WTC11 (cell line): ENCODE measurements at regions not wholly inside any gene's neighbourhood (a gene's known extent, or its start where the extent isn't known, plus 50 kb on each side); places are given as distances from the start of the nearest gene placed in this dataset.

ENCODE experiments used
- ATAC-seq: fragments of 200-7000 bp; cut with Tn5 transposase; 2 replicates; pipeline ENCODE4 v1.10.0; 2021; ENCODE audit warnings: mild to moderate bottlenecking, moderate library complexity
- CTCF ChIA-PET: fragments of 300-600 bp; sonication (Branson Sonifier 250); formaldehyde crosslinking; loops from one replicate; lab custom pipeline; 2021; ENCODE audit warnings: antibody characterized with exemption; lab: Charles Lee
- POLR2A ChIA-PET: fragments of 350-600 bp; sonication (Branson Sonifier 250); formaldehyde crosslinking; loops from one replicate; lab custom pipeline; 2021; ENCODE audit warnings: antibody characterized with exemption; lab: Charles Lee
- DNase-seq: peaks from one replicate; pipeline ENCODE4 v3.0.0; 2021; ENCODE audit warnings: low spot score
- H3K27ac Mint-ChIP-seq: 2 replicates; pipeline ENCODE4 v1.8.0; 2021; ENCODE audit warnings: mixed read lengths
- H3K27me3 Mint-ChIP-seq: 2 replicates; pipeline ENCODE4 v1.8.0; 2021; ENCODE audit warnings: low read depth, mild to moderate bottlenecking, moderate library complexity, mixed read lengths
- H3K36me3 Mint-ChIP-seq: 2 replicates; pipeline ENCODE4 v1.8.0; 2021; ENCODE audit warnings: mixed read lengths
- H3K4me1 Mint-ChIP-seq: 2 replicates; pipeline ENCODE4 v1.8.0; 2022; ENCODE audit warnings: mixed read lengths
- H3K4me3 Mint-ChIP-seq: 2 replicates; pipeline ENCODE4 v1.8.0; 2021; ENCODE audit warnings: mild to moderate bottlenecking, moderate library complexity, mixed read lengths
- H3K9me3 Mint-ChIP-seq: 2 replicates; pipeline ENCODE4 v1.8.0; 2021; ENCODE audit warnings: mixed read lengths
- AR ChIP-seq: fragments of 250-450 bp; sonication (Bioruptor Pico); IDR thresholded peaks from 2 replicates; pipeline ENCODE4 v1.9.0; 2021; ENCODE audit warnings: mild to moderate bottlenecking
- CREM ChIP-seq: sonication (generic); formaldehyde crosslinking; IDR thresholded peaks from 2 replicates; pipeline ENCODE4 v1.8.1; 2022; ENCODE audit warnings: mild to moderate bottlenecking, missing genetic modification reagents, moderate library complexity
- ELF4 ChIP-seq: sonication (generic); formaldehyde crosslinking; IDR thresholded peaks from 2 replicates; pipeline ENCODE4 v1.8.1; 2022; ENCODE audit warnings: low read depth, mild to moderate bottlenecking, moderate library complexity, missing genetic modification reagents
- EMX1 ChIP-seq: fragments of 250-450 bp; sonication (Bioruptor Pico); IDR thresholded peaks from 2 replicates; pipeline ENCODE4 v1.8.0; 2021; ENCODE audit warnings: mild to moderate bottlenecking
- FOXK1 ChIP-seq: sonication (generic); formaldehyde crosslinking; IDR thresholded peaks from 2 replicates; pipeline ENCODE4 v1.8.0; 2022; ENCODE audit warnings: mild to moderate bottlenecking, moderate library complexity, missing genetic modification reagents
- HMGXB4 ChIP-seq: sonication (generic); formaldehyde crosslinking; IDR thresholded peaks from 2 replicates; pipeline ENCODE4 v1.8.1; 2023; ENCODE audit warnings: mild to moderate bottlenecking, moderate library complexity, missing genetic modification reagents
- IRF1 ChIP-seq: sonication (generic); formaldehyde crosslinking; IDR thresholded peaks from 2 replicates; pipeline ENCODE4 v1.8.0; 2023; ENCODE audit warnings: missing genetic modification reagents
- JAZF1 ChIP-seq: fragments of 250-450 bp; sonication (Bioruptor Pico); IDR thresholded peaks from 2 replicates; pipeline ENCODE4 v1.9.0; 2021; ENCODE audit warnings: moderate library complexity, mild to moderate bottlenecking, inconsistent platforms
- NR2C2 ChIP-seq: sonication (generic); formaldehyde crosslinking; IDR thresholded peaks from 2 replicates; pipeline ENCODE4 v1.8.0; 2022; ENCODE audit warnings: mild to moderate bottlenecking, missing genetic modification reagents
- OVOL2 ChIP-seq: fragments of 250-450 bp; sonication (Bioruptor Pico); IDR thresholded peaks from 2 replicates; pipeline ENCODE4 v1.9.0; 2021; ENCODE audit warnings: mild to moderate bottlenecking, borderline replicate concordance
- SMAD4 ChIP-seq: sonication (generic); formaldehyde crosslinking; IDR thresholded peaks from 2 replicates; pipeline ENCODE4 v1.8.0; 2022; ENCODE audit warnings: mild to moderate bottlenecking, missing genetic modification reagents
- STAT6 ChIP-seq: sonication (generic); formaldehyde crosslinking; conservative IDR thresholded peaks from 2 replicates; pipeline ENCODE4 v1.8.1; 2023; ENCODE audit warnings: mild to moderate bottlenecking, low read depth, missing genetic modification reagents, moderate library complexity
- TCF7 ChIP-seq: sonication (generic); formaldehyde crosslinking; IDR thresholded peaks from 2 replicates; pipeline ENCODE4 v1.8.0; 2022; ENCODE audit warnings: mild to moderate bottlenecking, low read depth, missing genetic modification reagents, moderate library complexity
- USF1 ChIP-seq: sonication (generic); formaldehyde crosslinking; IDR thresholded peaks from 2 replicates; pipeline ENCODE4 v1.8.0; 2022; ENCODE audit warnings: mild to moderate bottlenecking, missing genetic modification reagents
- ZMAT4 ChIP-seq: fragments of 250-450 bp; sonication (Bioruptor Pico); IDR thresholded peaks from 2 replicates; pipeline ENCODE4 v1.9.0; 2021; ENCODE audit warnings: mild to moderate bottlenecking
- ZNF138 ChIP-seq: sonication (generic); formaldehyde crosslinking; conservative IDR thresholded peaks from 2 replicates; pipeline ENCODE4 v1.8.1; 2022; ENCODE audit warnings: mild to moderate bottlenecking, moderate library complexity, missing genetic modification reagents
- ZNF219 ChIP-seq: sonication (generic); formaldehyde crosslinking; IDR thresholded peaks from 2 replicates; pipeline ENCODE4 v1.8.0; 2023; ENCODE audit warnings: missing genetic modification reagents, mild to moderate bottlenecking, borderline replicate concordance
- TF ChIP-seq, protein P1 (sequence below): fragments of 250-450 bp; sonication (Bioruptor Pico); IDR thresholded peaks from 2 replicates; pipeline ENCODE4 v2.1.2; 2022; ENCODE audit warnings: mild to moderate bottlenecking, moderate library complexity

DNA sequence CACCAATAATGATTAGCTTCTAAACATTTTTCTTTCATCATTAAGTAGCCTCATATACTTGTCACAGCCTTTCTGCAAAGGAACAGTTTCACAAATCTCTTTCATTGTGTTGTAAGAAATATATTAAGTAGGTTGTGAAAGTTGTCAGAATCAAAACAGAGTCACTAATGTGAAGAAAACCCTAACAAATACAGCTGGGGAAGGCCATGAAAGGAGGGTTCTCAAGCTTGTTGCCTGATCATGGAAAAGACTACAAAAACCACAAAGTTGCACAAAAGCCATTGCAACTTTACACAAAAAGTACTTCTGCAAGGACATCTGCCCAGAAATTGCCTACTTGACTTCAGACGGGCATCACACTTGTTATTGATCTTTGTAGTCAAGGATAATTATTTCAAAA, 216.1 kb downstream of the ALDH8A1 start:
- ATAC-seq (no peak), DNase-seq (no peak)
- H3K4me1 Mint-ChIP-seq, result peaks cover 13% of the 10 kb centered on the region
- ChIA-PET POLR2A (no interaction called here), CTCF (no interaction called here)
- H3K4me3 Mint-ChIP-seq, result no peak overlapping the region
- H3K36me3 Mint-ChIP-seq, result no peaks in the 10 kb centered on the region
- no peak overlapping the region for H3K27ac Mint-ChIP-seq
- TF ChIP-seq ELF4 (CRISPR knock-in tag) (no peak), EMX1 (CRISPR knock-in tag) (no peak), TCF7 (CRISPR knock-in tag) (no peak), CREM (CRISPR knock-in tag) (no peak), STAT6 (CRISPR knock-in tag) (no peak), IRF1 (CRISPR knock-in tag) (no peak), ZMAT4 (CRISPR knock-in tag) (no peak), OVOL2 (no peak), ZNF219 (CRISPR knock-in tag) (no peak)
- TF ChIP-seq, protein P1, sequence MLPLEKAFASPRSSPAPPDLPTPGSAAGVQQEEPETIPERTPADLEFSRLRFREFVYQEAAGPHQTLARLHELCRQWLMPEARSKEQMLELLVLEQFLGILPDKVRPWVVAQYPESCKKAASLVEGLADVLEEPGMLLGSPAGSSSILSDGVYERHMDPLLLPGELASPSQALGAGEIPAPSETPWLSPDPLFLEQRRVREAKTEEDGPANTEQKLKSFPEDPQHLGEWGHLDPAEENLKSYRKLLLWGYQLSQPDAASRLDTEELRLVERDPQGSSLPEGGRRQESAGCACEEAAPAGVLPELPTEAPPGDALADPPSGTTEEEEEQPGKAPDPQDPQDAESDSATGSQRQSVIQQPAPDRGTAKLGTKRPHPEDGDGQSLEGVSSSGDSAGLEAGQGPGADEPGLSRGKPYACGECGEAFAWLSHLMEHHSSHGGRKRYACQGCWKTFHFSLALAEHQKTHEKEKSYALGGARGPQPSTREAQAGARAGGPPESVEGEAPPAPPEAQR (CRISPR knock-in tag), result no peak
- H3K9me3 Mint-ChIP-seq, result no peaks in the 10 kb centered on the region
- H3K27me3 Mint-ChIP-seq, result no peaks in the 10 kb centered on the region

GRCh38 chr6:134732763-134733162, 217.1 kb downstream of the ALDH8A1 start:
- no peak overlapping the region for H3K27ac Mint-ChIP-seq
- ChIA-PET CTCF (no interaction called here), POLR2A (no interaction called here)
- TF ChIP-seq HMGXB4 (CRISPR knock-in tag) (no peak), NR2C2 (CRISPR knock-in tag) (no peak), SMAD4 (CRISPR knock-in tag) (no peak), FOXK1 (CRISPR knock-in tag) (no peak), AR (no peak), OVOL2 (no peak), JAZF1 (CRISPR knock-in tag) (no peak), ZNF138 (CRISPR knock-in tag) (no peak), CREM (CRISPR knock-in tag) (no peak), USF1 (no peak)
- H3K27me3 Mint-ChIP-seq, result no peaks in the 10 kb centered on the region
- no peak for ATAC-seq
- DNase-seq, result no peak
- H3K4me3 Mint-ChIP-seq, result no peak overlapping the region
- H3K4me1 Mint-ChIP-seq, result peaks cover 16% of the 10 kb centered on the region
- no peaks in the 10 kb centered on the region for H3K36me3 Mint-ChIP-seq
- H3K9me3 Mint-ChIP-seq, result no peaks in the 10 kb centered on the region
